ENCODE measurements at regions not wholly inside any gene's neighbourhood (a gene's known extent, or its start where the extent isn't known, plus 50 kb on each side); places are given as distances from the start of the nearest gene placed in this dataset.
"Not testable (repeated sequence)": the region's sequence is repeated elsewhere in the genome, so short reads cannot be mapped to it uniquely, and the experiment has no call there.

DNA sequence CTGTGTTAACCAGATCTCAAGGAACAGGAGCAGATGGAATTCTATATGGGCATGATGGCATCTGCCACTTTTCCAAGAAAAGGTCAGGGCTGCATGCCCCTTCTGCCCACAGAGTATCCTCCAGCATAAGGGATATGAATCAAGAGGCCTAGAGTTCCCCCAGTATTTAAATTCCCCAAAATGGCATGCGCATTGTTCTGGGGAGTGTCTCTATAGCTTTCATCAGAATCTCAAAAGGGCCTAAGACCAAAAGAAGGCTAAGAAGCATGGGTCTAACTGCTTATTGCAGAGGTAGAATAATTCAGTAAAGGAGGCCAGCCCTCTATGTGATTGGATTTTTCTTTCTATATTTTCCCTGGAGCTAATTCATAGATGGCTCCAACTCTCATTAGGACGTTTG, 114.2 kb upstream of the SPIN1 start:
- Histone ChIP-seq H3K36me3 (ENCODE audit: control insufficient read depth, insufficient read depth, low read length) (no peaks in the 10 kb centered on the region), H3K4me1 (ENCODE audit: control insufficient read depth, insufficient read depth, low read length) (peaks cover 11% of the 10 kb centered on the region), H3K4me3 (ENCODE audit: low read depth, low read length) (no peak overlapping the region), H3K9me3 (ENCODE audit: control insufficient read depth, insufficient read depth, low read length) (no peaks in the 10 kb centered on the region), H3K27me3 (ENCODE audit: control insufficient read depth, insufficient read depth, low read length) (no peaks in the 10 kb centered on the region), H3K9ac (ENCODE audit: low read depth, low read length) (no peak overlapping the region)

DNA sequence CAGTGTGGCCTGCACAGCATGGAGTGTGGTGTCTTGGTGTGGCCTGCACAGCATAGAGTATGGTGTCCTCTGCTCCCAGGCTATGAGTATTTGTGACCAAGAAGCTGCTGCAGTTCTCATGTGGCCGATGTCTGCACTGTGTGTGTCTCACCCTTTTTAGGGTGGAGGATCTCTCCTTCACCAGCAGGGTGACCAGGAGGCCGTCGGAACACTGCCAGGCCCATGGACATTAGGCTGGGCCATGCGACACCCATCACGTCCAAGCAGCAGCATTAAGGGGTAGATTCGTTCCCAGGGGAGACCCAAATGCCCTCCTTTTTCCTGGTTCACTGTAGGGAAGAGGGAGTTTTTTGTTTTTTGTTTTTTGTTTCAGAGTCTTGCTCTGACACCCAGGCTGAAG, 115.3 kb upstream of the SPIN1 start:
- Histone ChIP-seq H3K27me3 (ENCODE audit: control insufficient read depth, insufficient read depth, low read length) (no peaks in the 10 kb centered on the region), H3K4me3 (ENCODE audit: low read depth, low read length) (no peak overlapping the region), H3K36me3 (ENCODE audit: control insufficient read depth, insufficient read depth, low read length) (no peaks in the 10 kb centered on the region), H3K9me3 (ENCODE audit: control insufficient read depth, insufficient read depth, low read length) (no peaks in the 10 kb centered on the region), H3K4me1 (ENCODE audit: control insufficient read depth, insufficient read depth, low read length) (peaks cover 11% of the 10 kb centered on the region), H3K9ac (ENCODE audit: low read depth, low read length) (no peak overlapping the region)

GRCh38 chr9:88270413-88270812, 117.8 kb upstream of the SPIN1 start:
- Histone ChIP-seq H3K4me3 (ENCODE audit: low read depth, low read length) (no peak overlapping the region), H3K9ac (ENCODE audit: low read depth, low read length) (no peak overlapping the region)

GRCh38 chr9:88268886-88269285, 119.4 kb upstream of the SPIN1 start:
- Histone ChIP-seq H3K4me1 (ENCODE audit: control insufficient read depth, insufficient read depth, low read length) (peaks cover under 1% of the 10 kb centered on the region), H3K4me3 (ENCODE audit: low read depth, low read length) (no peak overlapping the region), H3K9ac (ENCODE audit: low read depth, low read length) (no peak overlapping the region), H3K27me3 (ENCODE audit: control insufficient read depth, insufficient read depth, low read length) (no peaks in the 10 kb centered on the region), H3K36me3 (ENCODE audit: control insufficient read depth, insufficient read depth, low read length) (no peaks in the 10 kb centered on the region), H3K9me3 (ENCODE audit: control insufficient read depth, insufficient read depth, low read length) (no peaks in the 10 kb centered on the region)

More at GRCh38 chr9:88270413-88270812, 117.8 kb upstream of the SPIN1 start:
- Histone ChIP-seq H3K9me3 (ENCODE audit: control insufficient read depth, insufficient read depth, low read length) (no peaks in the 10 kb centered on the region), H3K27me3 (ENCODE audit: control insufficient read depth, insufficient read depth, low read length) (no peaks in the 10 kb centered on the region), H3K4me1 (ENCODE audit: control insufficient read depth, insufficient read depth, low read length) (peaks cover 9% of the 10 kb centered on the region), H3K36me3 (ENCODE audit: control insufficient read depth, insufficient read depth, low read length) (no peaks in the 10 kb centered on the region)

DNA sequence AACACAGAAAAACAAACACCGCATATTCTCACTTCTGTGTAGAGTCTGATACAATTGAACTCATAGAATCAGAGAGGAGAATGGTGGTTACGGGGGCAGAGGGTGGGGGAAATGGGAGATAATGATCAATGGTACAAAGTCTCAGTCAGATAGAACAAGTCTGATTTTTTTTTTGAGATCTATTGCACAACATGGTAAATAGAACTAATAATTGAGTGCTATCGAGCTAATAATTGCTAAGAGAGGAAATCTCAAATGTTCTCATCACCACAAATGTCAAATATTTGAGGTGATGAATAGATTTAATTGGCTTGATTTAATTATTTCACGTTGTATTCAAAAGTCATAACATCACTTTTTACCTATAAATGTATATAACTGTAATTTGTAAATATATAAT, 121.0 kb upstream of the SPIN1 start:
- no peaks in the 10 kb centered on the region for H3K9me3 ChIP-seq (ENCODE audit: control insufficient read depth, insufficient read depth, low read length)
- H3K27me3 ChIP-seq (ENCODE audit: control insufficient read depth, insufficient read depth, low read length), result no peaks in the 10 kb centered on the region
- H3K4me1 ChIP-seq (ENCODE audit: control insufficient read depth, insufficient read depth, low read length), result no peaks in the 10 kb centered on the region
- H3K9ac ChIP-seq (ENCODE audit: low read depth, low read length), result no peak overlapping the region
- no peak overlapping the region for H3K4me3 ChIP-seq (ENCODE audit: low read depth, low read length)
- H3K36me3 ChIP-seq (ENCODE audit: control insufficient read depth, insufficient read depth, low read length), result no peaks in the 10 kb centered on the region

GRCh38 chr9:88266416-88266815, 121.8 kb upstream of the SPIN1 start:
- Histone ChIP-seq H3K27me3 (ENCODE audit: control insufficient read depth, insufficient read depth, low read length) (no peaks in the 10 kb centered on the region), H3K9ac (ENCODE audit: low read depth, low read length) (no peak overlapping the region), H3K9me3 (ENCODE audit: control insufficient read depth, insufficient read depth, low read length) (no peaks in the 10 kb centered on the region), H3K4me3 (ENCODE audit: low read depth, low read length) (no peak overlapping the region), H3K36me3 (ENCODE audit: control insufficient read depth, insufficient read depth, low read length) (no peaks in the 10 kb centered on the region), H3K4me1 (ENCODE audit: control insufficient read depth, insufficient read depth, low read length) (no peaks in the 10 kb centered on the region)

DNA sequence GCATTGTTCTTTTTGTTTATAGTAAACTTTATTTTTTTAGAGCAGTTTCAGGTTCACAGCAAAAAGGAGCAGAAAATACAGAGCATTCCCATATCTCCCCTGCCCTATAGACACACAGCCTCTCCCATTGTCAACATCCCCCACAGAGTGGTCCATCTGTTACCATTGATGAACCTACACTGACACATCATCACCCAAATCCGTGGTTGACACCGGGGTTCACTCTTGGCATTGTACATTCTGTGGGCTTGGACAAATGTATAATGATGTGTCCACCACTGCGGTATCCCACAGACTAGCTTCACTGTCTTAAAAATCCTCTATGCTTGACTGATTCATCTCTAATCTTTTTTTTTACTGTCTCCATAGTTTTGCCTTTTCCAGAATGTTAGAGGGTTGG, 120.7 kb upstream of the SPATA31C2 start:
- no peak overlapping the region for H3K4me3 ChIP-seq (ENCODE audit: low read depth, low read length)
- H3K9ac ChIP-seq (ENCODE audit: low read depth, low read length), result no peak overlapping the region
- H3K36me3 ChIP-seq (ENCODE audit: control insufficient read depth, insufficient read depth, low read length), result no peaks in the 10 kb centered on the region
- no peaks in the 10 kb centered on the region for H3K27me3 ChIP-seq (ENCODE audit: control insufficient read depth, insufficient read depth, low read length)
- no peaks in the 10 kb centered on the region for H3K4me1 ChIP-seq (ENCODE audit: control insufficient read depth, insufficient read depth, low read length)
- H3K9me3 ChIP-seq (ENCODE audit: control insufficient read depth, insufficient read depth, low read length), result no peaks in the 10 kb centered on the region

DNA sequence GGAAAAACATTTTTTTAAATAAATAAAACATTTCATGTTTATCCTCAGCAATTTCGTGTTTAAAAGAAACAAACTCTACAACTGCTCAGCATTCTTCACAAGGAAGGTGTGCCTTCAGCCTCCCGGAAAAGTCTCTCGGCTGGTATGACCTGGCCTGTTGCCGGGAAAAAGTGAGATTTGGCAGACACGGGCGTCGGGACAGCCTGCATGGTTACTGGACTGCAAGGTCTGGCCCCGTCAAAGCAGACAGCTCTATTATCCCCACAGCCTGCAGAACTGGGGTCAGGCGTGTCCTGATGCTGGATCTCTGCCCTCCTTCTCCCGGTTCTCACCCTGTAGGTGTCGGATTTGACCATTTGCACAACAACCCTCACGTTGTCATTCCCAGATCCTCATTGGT, 120.3 kb upstream of the SPATA31C2 start:
- Histone ChIP-seq H3K4me1 (ENCODE audit: control insufficient read depth, insufficient read depth, low read length) (no peaks in the 10 kb centered on the region), H3K9ac (ENCODE audit: low read depth, low read length) (no peak overlapping the region), H3K36me3 (ENCODE audit: control insufficient read depth, insufficient read depth, low read length) (no peaks in the 10 kb centered on the region), H3K27me3 (ENCODE audit: control insufficient read depth, insufficient read depth, low read length) (no peaks in the 10 kb centered on the region), H3K9me3 (ENCODE audit: control insufficient read depth, insufficient read depth, low read length) (no peaks in the 10 kb centered on the region), H3K4me3 (ENCODE audit: low read depth, low read length) (no peak overlapping the region)

GRCh38 chr9:88258024-88258423, 119.7 kb upstream of the SPATA31C2 start:
- Histone ChIP-seq H3K9me3 (ENCODE audit: control insufficient read depth, insufficient read depth, low read length) (no peaks in the 10 kb centered on the region), H3K4me3 (ENCODE audit: low read depth, low read length) (no peak overlapping the region), H3K36me3 (ENCODE audit: control insufficient read depth, insufficient read depth, low read length) (no peaks in the 10 kb centered on the region), H3K9ac (ENCODE audit: low read depth, low read length) (no peak overlapping the region), H3K27me3 (ENCODE audit: control insufficient read depth, insufficient read depth, low read length) (no peaks in the 10 kb centered on the region), H3K4me1 (ENCODE audit: control insufficient read depth, insufficient read depth, low read length) (no peaks in the 10 kb centered on the region)

DNA sequence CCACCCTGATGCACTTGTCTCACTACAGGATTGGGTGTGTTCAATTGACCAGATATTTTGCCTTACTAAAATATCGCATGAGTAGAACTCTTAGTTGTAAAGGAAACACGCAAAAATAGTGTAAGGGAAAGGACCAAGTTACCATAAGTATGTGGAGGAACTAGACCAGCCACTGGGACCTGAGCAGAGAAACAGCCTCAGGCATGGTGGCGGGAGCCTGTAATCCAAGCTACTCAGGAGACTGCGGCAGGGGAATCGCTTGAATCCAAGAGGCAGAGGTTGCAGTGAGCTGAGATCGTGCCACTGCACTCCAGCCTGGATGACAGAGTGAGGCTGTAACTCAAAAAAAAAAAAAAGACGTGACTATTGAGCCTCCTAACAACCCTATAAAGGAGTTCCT, 117.9 kb upstream of the SPATA31C2 start:
- Histone ChIP-seq H3K27me3 (ENCODE audit: control insufficient read depth, insufficient read depth, low read length) (no peaks in the 10 kb centered on the region), H3K36me3 (ENCODE audit: control insufficient read depth, insufficient read depth, low read length) (no peaks in the 10 kb centered on the region), H3K4me1 (ENCODE audit: control insufficient read depth, insufficient read depth, low read length) (no peaks in the 10 kb centered on the region), H3K4me3 (ENCODE audit: low read depth, low read length) (no peak overlapping the region), H3K9ac (ENCODE audit: low read depth, low read length) (no peak overlapping the region), H3K9me3 (ENCODE audit: control insufficient read depth, insufficient read depth, low read length) (no peaks in the 10 kb centered on the region)

DNA sequence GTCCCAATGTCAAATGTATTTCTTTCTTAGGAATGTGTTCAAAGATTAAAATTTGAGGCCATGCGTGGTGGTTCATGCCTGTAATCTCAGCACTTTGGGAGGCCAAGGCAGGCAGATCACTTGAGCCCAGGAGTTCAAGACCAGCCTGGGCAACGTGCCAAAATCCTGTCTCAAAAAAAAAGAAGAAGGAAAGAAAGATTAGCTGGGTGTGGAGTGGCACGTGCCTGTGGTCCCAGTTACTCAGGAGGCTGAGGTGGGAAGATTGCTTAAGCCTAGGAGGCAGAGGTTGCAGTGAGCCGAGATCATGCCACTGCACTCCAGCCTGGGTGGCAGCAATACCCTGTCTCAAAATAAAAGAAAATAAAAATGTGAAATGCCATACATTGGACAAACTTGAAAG, 117.5 kb upstream of the SPATA31C2 start:
- not testable (repeated sequence) for H3K36me3 ChIP-seq (ENCODE audit: control insufficient read depth, insufficient read depth, low read length); H3K9ac ChIP-seq (ENCODE audit: low read depth, low read length); H3K27me3 ChIP-seq (ENCODE audit: control insufficient read depth, insufficient read depth, low read length); H3K9me3 ChIP-seq (ENCODE audit: control insufficient read depth, insufficient read depth, low read length); H3K4me3 ChIP-seq (ENCODE audit: low read depth, low read length); H3K4me1 ChIP-seq (ENCODE audit: control insufficient read depth, insufficient read depth, low read length)

- H3K4me3 ChIP-seq (ENCODE audit: low read depth, low read length), result no peak overlapping the region
- no peaks in the 10 kb centered on the region for H3K36me3 ChIP-seq (ENCODE audit: control insufficient read depth, insufficient read depth, low read length)
- H3K4me1 ChIP-seq (ENCODE audit: control insufficient read depth, insufficient read depth, low read length), result no peaks in the 10 kb centered on the region
- H3K9ac ChIP-seq (ENCODE audit: low read depth, low read length), result no peak overlapping the region
- no peaks in the 10 kb centered on the region for H3K9me3 ChIP-seq (ENCODE audit: control insufficient read depth, insufficient read depth, low read length)
- H3K27me3 ChIP-seq (ENCODE audit: control insufficient read depth, insufficient read depth, low read length), result no peaks in the 10 kb centered on the region
These were observed 113.6 kb upstream of the SPATA31C2 start for GRCh38 chr9:88251903-88252302.

DNA sequence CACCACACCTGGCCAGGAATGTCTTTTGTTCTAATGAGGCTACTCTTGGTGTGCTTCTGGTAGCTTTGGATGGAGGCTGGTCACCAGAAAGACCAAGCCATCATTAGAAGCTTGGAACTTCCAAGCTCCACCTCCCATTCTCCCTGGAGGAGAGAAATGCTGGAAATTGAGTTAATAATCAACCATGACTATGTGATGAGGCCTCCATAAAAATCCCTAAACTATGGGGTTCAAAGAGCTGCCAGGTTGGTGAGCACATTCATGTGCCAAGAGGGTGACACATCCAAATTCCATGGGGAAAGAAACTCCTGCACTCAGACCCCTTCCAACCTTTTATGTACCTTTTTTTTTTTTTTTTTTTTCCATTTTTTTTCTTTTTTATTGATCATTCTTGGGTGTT, 105.5 kb upstream of the SPATA31C2 start:
- H3K4me3 ChIP-seq (ENCODE audit: low read depth, low read length), result no peak overlapping the region
- no peaks in the 10 kb centered on the region for H3K27me3 ChIP-seq (ENCODE audit: control insufficient read depth, insufficient read depth, low read length)
- no peak overlapping the region for H3K9ac ChIP-seq (ENCODE audit: low read depth, low read length)
- no peaks in the 10 kb centered on the region for H3K36me3 ChIP-seq (ENCODE audit: control insufficient read depth, insufficient read depth, low read length)
- H3K4me1 ChIP-seq (ENCODE audit: control insufficient read depth, insufficient read depth, low read length), result no peaks in the 10 kb centered on the region
- H3K9me3 ChIP-seq (ENCODE audit: control insufficient read depth, insufficient read depth, low read length), result no peaks in the 10 kb centered on the region
